B cell (primary cell): ENCODE measurements at regions not wholly inside any gene's neighbourhood (a gene's known extent, or its start where the extent isn't known, plus 50 kb on each side); places are given as distances from the start of the nearest gene placed in this dataset.
"Not testable (repeated sequence)": the region's sequence is repeated elsewhere in the genome, so short reads cannot be mapped to it uniquely, and the experiment has no call there.

ENCODE experiments used
- EZH2 ChIP-seq: IDR thresholded peaks from 2 replicates; pipeline ENCODE4 v1.6.1; 2012; ENCODE audit warnings: borderline replicate concordance, low read depth, mild to moderate bottlenecking, moderate library complexity, low read length; ENCODE audit not compliant: insufficient read depth, poor library complexity, severe bottlenecking
- TF ChIP-seq, protein P1 (sequence below): fragments of 200-600 bp; IDR thresholded peaks from one replicate; pipeline ENCODE4 v1.8.0; 2022; ENCODE audit warnings: antibody characterized with exemption, mild to moderate bottlenecking

DNA sequence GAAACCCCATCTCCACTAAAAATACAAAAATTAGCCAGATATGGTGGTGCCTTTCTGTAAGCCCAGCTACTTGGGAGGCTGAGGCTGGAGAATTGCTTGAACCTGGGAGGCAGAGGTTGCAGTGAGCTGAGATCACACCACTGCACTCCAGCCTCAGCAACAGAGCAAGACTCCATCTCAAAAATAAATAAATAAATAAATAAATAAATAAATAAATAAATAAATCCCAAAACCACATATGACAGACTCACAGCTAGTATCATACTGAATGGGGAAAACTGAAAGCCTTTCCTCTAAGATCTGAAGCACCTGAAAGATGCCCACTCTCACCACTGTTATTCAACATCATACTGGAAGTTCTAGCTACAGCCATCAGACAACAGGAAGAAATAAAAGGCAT, 97.3 kb downstream of the TTC6 start:
- TF ChIP-seq, protein P1, sequence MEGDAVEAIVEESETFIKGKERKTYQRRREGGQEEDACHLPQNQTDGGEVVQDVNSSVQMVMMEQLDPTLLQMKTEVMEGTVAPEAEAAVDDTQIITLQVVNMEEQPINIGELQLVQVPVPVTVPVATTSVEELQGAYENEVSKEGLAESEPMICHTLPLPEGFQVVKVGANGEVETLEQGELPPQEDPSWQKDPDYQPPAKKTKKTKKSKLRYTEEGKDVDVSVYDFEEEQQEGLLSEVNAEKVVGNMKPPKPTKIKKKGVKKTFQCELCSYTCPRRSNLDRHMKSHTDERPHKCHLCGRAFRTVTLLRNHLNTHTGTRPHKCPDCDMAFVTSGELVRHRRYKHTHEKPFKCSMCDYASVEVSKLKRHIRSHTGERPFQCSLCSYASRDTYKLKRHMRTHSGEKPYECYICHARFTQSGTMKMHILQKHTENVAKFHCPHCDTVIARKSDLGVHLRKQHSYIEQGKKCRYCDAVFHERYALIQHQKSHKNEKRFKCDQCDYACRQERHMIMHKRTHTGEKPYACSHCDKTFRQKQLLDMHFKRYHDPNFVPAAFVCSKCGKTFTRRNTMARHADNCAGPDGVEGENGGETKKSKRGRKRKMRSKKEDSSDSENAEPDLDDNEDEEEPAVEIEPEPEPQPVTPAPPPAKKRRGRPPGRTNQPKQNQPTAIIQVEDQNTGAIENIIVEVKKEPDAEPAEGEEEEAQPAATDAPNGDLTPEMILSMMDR = not testable (repeated sequence)
- TF ChIP-seq EZH2 = not testable (repeated sequence)
